ENCODE measurements at regions not wholly inside any gene's neighbourhood (a gene's known extent, or its start where the extent isn't known, plus 50 kb on each side); places are given as distances from the start of the nearest gene placed in this dataset.

DNA sequence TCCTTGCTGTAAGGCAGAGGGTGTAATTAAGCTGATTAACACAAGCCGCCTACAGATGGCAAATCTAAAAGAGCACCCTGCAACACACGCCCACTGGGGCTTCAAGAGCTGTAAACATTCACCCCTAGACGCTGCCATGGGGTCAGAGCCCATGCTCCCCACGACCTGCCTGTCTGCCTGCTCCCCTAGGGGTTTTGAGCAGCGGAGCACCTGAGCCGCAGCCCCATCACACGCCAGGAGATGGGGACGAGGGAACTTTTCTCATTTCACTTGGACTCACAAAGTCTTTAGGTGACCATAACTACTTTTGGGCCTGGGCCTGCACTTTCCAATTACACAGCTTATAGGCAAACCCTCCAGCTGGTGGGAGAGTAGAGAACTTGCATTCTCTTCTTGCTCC is 99.0 kb upstream of the SOX4 start:
- no peak for TF ChIP-seq POLR2A (IDR thresholded peaks at IDR 0.05)
- TF ChIP-seq, protein P1, sequence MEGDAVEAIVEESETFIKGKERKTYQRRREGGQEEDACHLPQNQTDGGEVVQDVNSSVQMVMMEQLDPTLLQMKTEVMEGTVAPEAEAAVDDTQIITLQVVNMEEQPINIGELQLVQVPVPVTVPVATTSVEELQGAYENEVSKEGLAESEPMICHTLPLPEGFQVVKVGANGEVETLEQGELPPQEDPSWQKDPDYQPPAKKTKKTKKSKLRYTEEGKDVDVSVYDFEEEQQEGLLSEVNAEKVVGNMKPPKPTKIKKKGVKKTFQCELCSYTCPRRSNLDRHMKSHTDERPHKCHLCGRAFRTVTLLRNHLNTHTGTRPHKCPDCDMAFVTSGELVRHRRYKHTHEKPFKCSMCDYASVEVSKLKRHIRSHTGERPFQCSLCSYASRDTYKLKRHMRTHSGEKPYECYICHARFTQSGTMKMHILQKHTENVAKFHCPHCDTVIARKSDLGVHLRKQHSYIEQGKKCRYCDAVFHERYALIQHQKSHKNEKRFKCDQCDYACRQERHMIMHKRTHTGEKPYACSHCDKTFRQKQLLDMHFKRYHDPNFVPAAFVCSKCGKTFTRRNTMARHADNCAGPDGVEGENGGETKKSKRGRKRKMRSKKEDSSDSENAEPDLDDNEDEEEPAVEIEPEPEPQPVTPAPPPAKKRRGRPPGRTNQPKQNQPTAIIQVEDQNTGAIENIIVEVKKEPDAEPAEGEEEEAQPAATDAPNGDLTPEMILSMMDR (IDR thresholded peaks at IDR 0.05) = no peak

Measured in adrenal gland (tissue), 5 donors.